Spinal cord (tissue), 9 donors: ENCODE measurements at regions not wholly inside any gene's neighbourhood (a gene's known extent, or its start where the extent isn't known, plus 50 kb on each side); places are given as distances from the start of the nearest gene placed in this dataset.

ENCODE experiments used
- DNase-seq, 6 donors: peaks; one replicate each; pipeline versions ENCODE4 v3.0.0 to v3.0.0-alpha.2; 2013 to 2015; ENCODE audit warnings: low spot score in 6 of 6, low read depth in 4 of 6
- H3K27ac ChIP-seq: one replicate; pipeline ENCODE4 v1.5.1; 2013; ENCODE audit warnings: low read depth, low read length, control low read depth
- H3K27me3 ChIP-seq: one replicate; pipeline ENCODE4 v1.6.1; 2013; ENCODE audit warnings: low read length; ENCODE audit not compliant: control insufficient read depth, insufficient read depth
- H3K36me3 ChIP-seq: one replicate; pipeline ENCODE4 v1.6.1; 2013; ENCODE audit warnings: low read length; ENCODE audit not compliant: control insufficient read depth, insufficient read depth
- H3K4me1 ChIP-seq: one replicate; pipeline ENCODE4 v1.6.1; 2013; ENCODE audit warnings: low read length; ENCODE audit not compliant: control insufficient read depth, insufficient read depth
- H3K4me3 ChIP-seq: one replicate; pipeline ENCODE4 v1.5.1; 2013; ENCODE audit warnings: low read depth, low read length, control low read depth
- H3K9me3 ChIP-seq: one replicate; pipeline ENCODE4 v1.6.1; 2013; ENCODE audit warnings: low read length; ENCODE audit not compliant: control insufficient read depth, insufficient read depth
- WGBS: methylation state at CpG from one replicate; pipeline ENCODE4 v1.1.5; 2013; ENCODE audit warnings: missing lambda C conversion rate; ENCODE audit not compliant: insufficient coverage; 5-methylcytosine and 5-hydroxymethylcytosine counted together
- donor health status: healthy.

- Histone ChIP-seq H3K4me1 (peaks cover 23% of the 10 kb centered on the region), H3K27me3 (peaks cover 2% of the 10 kb centered on the region), H3K27ac (no peak overlapping the region), H3K9me3 (peaks cover 1% of the 10 kb centered on the region), H3K4me3 (no peak overlapping the region), H3K36me3 (no peaks in the 10 kb centered on the region)
- 66% methylated on average over 7 of the region's 7 CpGs for WGBS
- DNase-seq = peak in 2 of 6 donors; percentile 53 to 60
Measured at GRCh38 chr18:78861706-78862105, 117.9 kb upstream of the SALL3 start.

- DNase-seq = no peak
- peaks cover 16% of the 10 kb centered on the region for H3K4me1 ChIP-seq
- no peaks in the 10 kb centered on the region for H3K36me3 ChIP-seq
- no peak overlapping the region for H3K27ac ChIP-seq
- no peak overlapping the region for H3K4me3 ChIP-seq
- peaks cover 1% of the 10 kb centered on the region for H3K9me3 ChIP-seq
- H3K27me3 ChIP-seq = peaks cover 2% of the 10 kb centered on the region
- 94% methylated on average over 9 of the region's 9 CpGs for WGBS
Measured at GRCh38 chr18:78862395-78862794, 117.2 kb upstream of the SALL3 start.

- DNase-seq = no peak
- H3K36me3 ChIP-seq = no peaks in the 10 kb centered on the region
- 94% methylated on average over 3 of the region's 5 CpGs for whole genome bisulfite sequencing
- H3K4me1 ChIP-seq = peaks cover 2% of the 10 kb centered on the region
- no peaks in the 10 kb centered on the region for H3K27me3 ChIP-seq
- peaks cover 1% of the 10 kb centered on the region for H3K9me3 ChIP-seq
- H3K27ac ChIP-seq = no peak overlapping the region
- no peak overlapping the region for H3K4me3 ChIP-seq
Measured at GRCh38 chr18:78865056-78865598, 114.5 kb upstream of the SALL3 start.

GRCh38 chr18:78865771-78866310, 113.8 kb upstream of the SALL3 start:
- H3K4me1 ChIP-seq = peaks cover 3% of the 10 kb centered on the region
- DNase-seq = no peak
- 96% methylated on average over 10 of the region's 14 CpGs for WGBS
- H3K27ac ChIP-seq = no peak overlapping the region
- no peaks in the 10 kb centered on the region for H3K36me3 ChIP-seq
- H3K9me3 ChIP-seq = peaks cover 1% of the 10 kb centered on the region
- no peaks in the 10 kb centered on the region for H3K27me3 ChIP-seq
- no peak overlapping the region for H3K4me3 ChIP-seq

- no peak overlapping the region for H3K27ac ChIP-seq
- 89% methylated on average over 19 of the region's 19 CpGs for WGBS
- no peaks in the 10 kb centered on the region for H3K27me3 ChIP-seq
- no peak overlapping the region for H3K4me3 ChIP-seq
- peaks cover 1% of the 10 kb centered on the region for H3K9me3 ChIP-seq
- no peaks in the 10 kb centered on the region for H3K36me3 ChIP-seq
- H3K4me1 ChIP-seq = peaks cover 8% of the 10 kb centered on the region
- no peak for DNase-seq
Measured at GRCh38 chr18:78867131-78867530, 112.5 kb upstream of the SALL3 start.

- peaks cover 1% of the 10 kb centered on the region for H3K9me3 ChIP-seq
- WGBS = 70% methylated on average over 8 of the region's 17 CpGs
- DNase-seq = peak in 1 of 6 donors; percentile 31
- no peak overlapping the region for H3K27ac ChIP-seq
- no peaks in the 10 kb centered on the region for H3K36me3 ChIP-seq
- H3K4me1 ChIP-seq = peaks cover 8% of the 10 kb centered on the region
- no peak overlapping the region for H3K4me3 ChIP-seq
- H3K27me3 ChIP-seq = no peaks in the 10 kb centered on the region
Measured at GRCh38 chr18:78868330-78869316, 111.0 kb upstream of the SALL3 start.

GRCh38 chr18:78871618-78872017, 108.0 kb upstream of the SALL3 start:
- H3K9me3 ChIP-seq = no peaks in the 10 kb centered on the region
- 2% methylated on average over 3 of the region's 3 CpGs for WGBS
- no peaks in the 10 kb centered on the region for H3K36me3 ChIP-seq
- no peak overlapping the region for H3K4me3 ChIP-seq
- peak in 4 of 6 donors; percentile 43 to 79 (median 61) for DNase-seq
- H3K4me1 ChIP-seq = peaks cover 13% of the 10 kb centered on the region
- H3K27me3 ChIP-seq = no peaks in the 10 kb centered on the region
- no peak overlapping the region for H3K27ac ChIP-seq

- no peak for DNase-seq
- H3K27ac ChIP-seq = no peak overlapping the region
- peaks cover 13% of the 10 kb centered on the region for H3K4me1 ChIP-seq
- 80% methylated on average over 1 of the region's 6 CpGs for WGBS
- H3K27me3 ChIP-seq = no peaks in the 10 kb centered on the region
- H3K9me3 ChIP-seq = no peaks in the 10 kb centered on the region
- H3K36me3 ChIP-seq = no peaks in the 10 kb centered on the region
- H3K4me3 ChIP-seq = no peak overlapping the region
Measured at GRCh38 chr18:78873926-78874500, 105.6 kb upstream of the SALL3 start.

GRCh38 chr18:78875016-78875777, 104.4 kb upstream of the SALL3 start:
- Histone ChIP-seq H3K27me3 (no peaks in the 10 kb centered on the region), H3K36me3 (no peaks in the 10 kb centered on the region), H3K4me3 (no peak overlapping the region), H3K27ac (no peak overlapping the region), H3K9me3 (no peaks in the 10 kb centered on the region), H3K4me1 (peaks cover 13% of the 10 kb centered on the region)
- 75% methylated on average over 9 of the region's 11 CpGs for WGBS
- peak in 2 of 6 donors; percentile 50 to 66 for DNase-seq
